ENCODE measurements at regions not wholly inside any gene's neighbourhood (a gene's known extent, or its start where the extent isn't known, plus 50 kb on each side); places are given as distances from the start of the nearest gene placed in this dataset.

GRCh38 chr19:30074096-30074495 lies 132.1 kb downstream of the URI1 start:
- TF ChIP-seq POLR2AphosphoS5 (IDR thresholded peaks at IDR 0.05) (no peak), POLR2A (IDR thresholded peaks at IDR 0.05) (no peak), CTCF (IDR thresholded peaks at IDR 0.05) (no peak)
- Histone ChIP-seq H3K4me1 (no peaks in the 10 kb centered on the region), H3K4me3 (no peak overlapping the region), H3K27me3 (peaks cover 0 to 26% of the 10 kb centered on the region in 2 donors), H3K27ac (no peak overlapping the region), H3K36me3 (no peaks in the 10 kb centered on the region), H3K9me3 (no peaks in the 10 kb centered on the region)
- intact Hi-C loops (cut with DNase I; ENCODE audit: low total_unique reads), result no loop called here
- DNase-seq (ENCODE audit: low spot score in 2 of 2), result peak in 1 of 2 donors; percentile 24

GRCh38 chr19:30074741-30075715 lies 133.0 kb downstream of the URI1 start:
- no peak for TF ChIP-seq POLR2AphosphoS5 (IDR thresholded peaks at IDR 0.05)
- no peak for TF ChIP-seq POLR2A (IDR thresholded peaks at IDR 0.05)
- no peak for TF ChIP-seq CTCF (IDR thresholded peaks at IDR 0.05)
- DNase-seq (ENCODE audit: low spot score in 2 of 2), result peak in 1 of 2 donors; percentile 43
- intact Hi-C loops (cut with DNase I; ENCODE audit: low total_unique reads), result no loop called here

GRCh38 chr19:30076101-30076551 lies 134.1 kb downstream of the URI1 start:
- Histone ChIP-seq H3K9me3 (peaks cover 0 to 7% of the 10 kb centered on the region in 2 donors), H3K4me1 (no peaks in the 10 kb centered on the region), H3K36me3 (no peaks in the 10 kb centered on the region), H3K27ac (no peak overlapping the region), H3K27me3 (peaks cover 0 to 24% of the 10 kb centered on the region in 2 donors), H3K4me3 (no peak overlapping the region)
- intact Hi-C loops (cut with DNase I; ENCODE audit: low total_unique reads), result no loop called here
- no peak for TF ChIP-seq CTCF (IDR thresholded peaks at IDR 0.05)
- no peak for TF ChIP-seq POLR2A (IDR thresholded peaks at IDR 0.05)
- no peak for TF ChIP-seq POLR2AphosphoS5 (IDR thresholded peaks at IDR 0.05)
- DNase-seq (ENCODE audit: low spot score in 2 of 2), result peak in 1 of 2 donors; percentile 30

More at GRCh38 chr19:30074741-30075715, 133.0 kb downstream of the URI1 start:
- Histone ChIP-seq H3K36me3 (no peaks in the 10 kb centered on the region), H3K27ac (no peak overlapping the region), H3K27me3 (peaks cover 0 to 26% of the 10 kb centered on the region in 2 donors), H3K4me3 (no peak overlapping the region), H3K4me1 (no peaks in the 10 kb centered on the region), H3K9me3 (no peaks in the 10 kb centered on the region)

GRCh38 chr19:30076751-30077670 lies 135.0 kb downstream of the URI1 start:
- DNase-seq (ENCODE audit: low spot score in 2 of 2), result peak in 1 of 2 donors; percentile 24
- Histone ChIP-seq H3K4me3 (no peak overlapping the region), H3K27me3 (peaks cover 0 to 20% of the 10 kb centered on the region in 2 donors), H3K4me1 (no peaks in the 10 kb centered on the region), H3K27ac (no peak overlapping the region), H3K36me3 (no peaks in the 10 kb centered on the region), H3K9me3 (peaks cover 0 to 11% of the 10 kb centered on the region in 2 donors)
- intact Hi-C loops (cut with DNase I; ENCODE audit: low total_unique reads), result no loop called here
- TF ChIP-seq POLR2A (IDR thresholded peaks at IDR 0.05), result no peak

GRCh38 chr19:30077851-30078355 lies 135.9 kb downstream of the URI1 start:
- H3K36me3 ChIP-seq, result no peaks in the 10 kb centered on the region
- H3K4me1 ChIP-seq, result no peaks in the 10 kb centered on the region
- intact Hi-C loops (cut with DNase I; ENCODE audit: low total_unique reads), result no loop called here
- TF ChIP-seq POLR2AphosphoS5 (IDR thresholded peaks at IDR 0.05) (no peak), POLR2A (IDR thresholded peaks at IDR 0.05) (no peak), CTCF (IDR thresholded peaks at IDR 0.05) (no peak)
- no peak overlapping the region for H3K27ac ChIP-seq
- H3K9me3 ChIP-seq, result peaks cover 0 to 11% of the 10 kb centered on the region in 2 donors
- H3K4me3 ChIP-seq, result no peak overlapping the region
- peak in 1 of 2 donors; percentile 17 for DNase-seq (ENCODE audit: low spot score in 2 of 2)
- peaks cover 0 to 20% of the 10 kb centered on the region in 2 donors for H3K27me3 ChIP-seq
